Endometrial microvascular endothelial cells (primary cell): ENCODE measurements at regions not wholly inside any gene's neighbourhood (a gene's known extent, or its start where the extent isn't known, plus 50 kb on each side); places are given as distances from the start of the nearest gene placed in this dataset.
"Not testable (repeated sequence)": the region's sequence is repeated elsewhere in the genome, so short reads cannot be mapped to it uniquely, and the experiment has no call there.

Experiments used
- in situ Hi-C: cut with HindIII; loops from 2 replicates; pipeline ENCODE4 v1.10.0; 2017; ENCODE audit warnings: low sequenced_read_pairs, low pct_unique_long_range_greater_than_20kb; ENCODE audit errors: inconsistent ontology term

DNA sequence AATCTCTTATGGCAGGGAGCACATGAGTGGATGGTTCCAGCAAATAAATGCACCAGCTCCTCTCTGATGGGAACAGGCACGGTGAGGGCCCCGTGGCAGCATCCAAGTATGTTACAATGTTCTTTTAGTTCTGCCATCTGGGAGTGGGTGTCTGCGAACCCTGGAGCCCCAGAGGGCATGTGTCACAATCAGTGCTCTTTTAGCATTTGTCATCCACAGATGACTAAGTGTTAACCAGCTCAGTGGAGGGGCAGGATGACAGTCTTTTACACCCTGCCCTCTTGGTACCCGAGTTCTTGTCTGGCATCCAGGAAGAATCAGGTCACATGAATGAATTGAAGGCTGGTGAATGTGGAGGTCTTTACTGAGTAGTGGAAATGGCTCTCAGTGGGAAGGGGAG is 560.4 kb upstream of the FLRT2 start:
- in situ Hi-C loops, result no loop called here

DNA sequence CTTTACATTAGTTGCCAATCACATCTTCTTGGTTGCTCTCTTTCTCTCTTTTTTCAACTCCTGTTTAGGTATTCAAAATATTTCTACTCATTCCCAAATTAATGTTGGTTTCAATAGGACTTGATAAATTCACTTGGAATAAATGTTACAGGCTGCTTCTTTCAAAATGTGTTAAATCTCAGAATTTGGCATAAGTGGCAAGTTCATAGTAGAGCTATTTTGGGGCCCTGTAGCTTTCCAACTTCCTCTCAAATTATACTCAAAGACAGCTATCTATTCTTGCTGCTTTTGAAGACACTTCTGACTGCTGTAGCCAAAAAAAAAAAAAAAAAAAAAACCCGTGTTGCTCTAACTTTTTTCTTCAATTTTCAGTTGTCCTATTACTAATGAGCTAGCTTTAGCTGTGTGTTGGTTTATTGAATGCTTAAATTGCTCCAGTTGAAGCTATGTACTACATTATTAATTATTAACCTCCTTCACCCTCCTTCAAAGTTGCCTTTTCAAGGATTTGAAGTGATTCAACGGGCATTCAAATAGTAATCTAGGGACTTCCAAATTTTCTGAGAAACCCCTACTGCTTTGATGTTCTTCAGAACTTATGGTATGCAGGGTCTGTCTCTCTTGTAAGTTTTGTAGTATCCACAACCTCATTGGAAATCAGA is 554.6 kb upstream of the FLRT2 start:
- in situ Hi-C loops, result no loop called here

GRCh38 chr14:84976805-84977204 is 553.1 kb upstream of the FLRT2 start:
- in situ Hi-C loops, result no loop called here

DNA sequence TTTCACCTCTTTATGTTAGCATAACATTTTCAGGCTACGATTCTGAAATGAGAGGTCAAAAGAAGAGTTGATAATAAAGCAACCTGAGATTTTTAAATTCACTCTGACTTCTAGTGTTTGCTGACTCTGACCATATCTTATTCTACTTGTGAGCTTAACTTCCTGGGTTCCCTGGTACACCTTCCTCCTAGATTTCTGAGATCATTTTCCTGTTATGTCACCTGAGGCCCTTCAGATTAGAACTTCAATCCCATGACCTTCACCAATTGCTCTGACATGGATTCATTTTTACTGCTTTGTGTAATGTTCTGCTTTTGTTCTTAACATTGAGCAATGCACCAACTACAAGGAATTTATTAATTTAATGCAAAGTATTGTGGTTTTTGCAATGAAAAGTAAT is 542.9 kb upstream of the FLRT2 start:
- in situ Hi-C loops, result no loop called here

- in situ Hi-C loops, result no loop called here
Measured at GRCh38 chr14:84988357-84988756, 541.6 kb upstream of the FLRT2 start.

DNA sequence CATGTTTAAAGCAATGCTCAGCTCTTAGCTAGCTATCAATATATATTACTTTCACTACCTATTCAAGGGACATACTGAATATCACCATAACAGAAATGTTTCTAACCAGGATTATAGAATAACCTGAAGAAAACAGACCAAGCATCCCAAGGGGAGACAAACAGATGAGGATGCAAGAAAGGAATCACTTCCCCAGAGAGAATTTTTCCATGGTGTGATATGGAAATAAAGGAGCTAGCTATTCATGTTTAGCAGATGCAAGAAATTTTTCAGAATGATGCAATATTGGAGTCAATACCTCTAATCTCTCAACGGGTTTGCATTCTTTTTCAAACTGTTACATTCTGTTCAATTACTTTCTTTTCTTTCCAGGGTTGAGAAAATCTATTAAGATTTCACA is 538.9 kb upstream of the FLRT2 start:
- in situ Hi-C loops, result no loop called here

GRCh38 chr14:84998216-84998615 is 531.7 kb upstream of the FLRT2 start:
- in situ Hi-C loops, result no loop called here

- in situ Hi-C loops, result no loop called here
Measured at GRCh38 chr14:85002846-85003245, 527.1 kb upstream of the FLRT2 start.

- in situ Hi-C loops, result no loop called here
Measured at GRCh38 chr14:85003805-85004204, 526.1 kb upstream of the FLRT2 start.

- in situ Hi-C loops, result no loop called here
Measured at GRCh38 chr14:85009506-85009905, 520.4 kb upstream of the FLRT2 start.

- in situ Hi-C loops, result no loop called here
Measured at GRCh38 chr14:85010186-85010585, 519.8 kb upstream of the FLRT2 start.

DNA sequence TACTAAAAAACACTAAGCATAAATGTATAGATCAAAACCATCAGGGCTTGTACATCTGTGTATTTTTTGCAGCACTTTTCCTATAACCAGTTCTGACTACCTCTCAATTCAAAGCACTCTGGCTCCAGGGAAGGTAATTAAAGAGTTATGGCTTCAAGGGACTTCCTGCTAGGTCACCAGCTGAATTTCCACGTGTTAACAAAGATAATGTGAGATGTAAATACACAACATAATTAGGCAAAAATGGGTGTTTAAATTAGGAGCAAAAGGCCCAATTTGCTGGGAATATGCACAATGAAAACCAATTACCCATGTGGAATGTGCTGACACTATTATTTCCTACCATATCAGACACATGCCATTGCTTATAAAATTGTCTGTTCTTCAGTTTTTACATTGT is 513.4 kb upstream of the FLRT2 start:
- in situ Hi-C loops, result no loop called here

DNA sequence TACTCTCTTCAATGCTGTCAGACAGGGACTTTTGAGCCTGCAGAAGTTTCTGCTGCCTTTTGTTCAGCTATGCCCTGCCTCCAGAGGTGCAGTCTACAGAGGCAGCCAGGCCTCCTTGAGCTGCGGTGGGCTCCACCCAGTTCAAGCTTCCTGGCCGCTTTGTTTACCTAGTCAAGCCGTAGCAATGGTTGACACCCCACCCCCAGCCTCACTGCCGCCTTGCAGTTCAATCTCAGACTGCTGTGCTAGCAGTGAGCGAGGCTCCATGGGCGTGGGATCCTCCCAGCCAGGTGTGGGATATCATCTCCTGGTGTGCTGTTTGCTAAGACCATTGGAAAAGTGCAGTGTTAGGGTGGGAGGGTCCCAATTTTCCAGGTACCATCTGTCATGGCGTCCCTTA is 506.1 kb upstream of the FLRT2 start:
- in situ Hi-C loops, result not testable (repeated sequence)

- in situ Hi-C loops, result no loop called here
Measured at GRCh38 chr14:85024931-85025330, 505.0 kb upstream of the FLRT2 start.

- in situ Hi-C loops, result no loop called here
Measured at GRCh38 chr14:85027681-85028370, 502.1 kb upstream of the FLRT2 start.

DNA sequence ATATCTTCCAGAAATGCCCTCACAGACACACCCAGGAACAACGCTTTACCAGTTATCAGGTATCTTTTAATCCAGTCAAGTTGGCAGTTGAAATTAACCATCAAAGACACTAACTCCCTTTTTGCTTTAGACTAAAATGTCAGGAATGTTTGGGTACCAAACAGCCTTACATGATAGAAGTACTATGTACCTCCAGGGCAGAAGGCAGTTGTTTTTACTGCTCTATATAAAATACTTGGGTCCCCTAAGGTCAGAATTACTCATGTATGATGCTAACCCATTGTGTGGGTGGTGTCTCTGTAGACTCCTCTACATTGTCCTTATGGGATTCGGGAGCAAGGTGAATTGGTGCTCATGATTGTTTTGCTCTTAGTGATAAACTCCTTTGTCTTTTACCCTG is 492.5 kb upstream of the FLRT2 start:
- in situ Hi-C loops, result no loop called here

- in situ Hi-C loops, result no loop called here
Measured at GRCh38 chr14:85038526-85039352, 491.2 kb upstream of the FLRT2 start.

DNA sequence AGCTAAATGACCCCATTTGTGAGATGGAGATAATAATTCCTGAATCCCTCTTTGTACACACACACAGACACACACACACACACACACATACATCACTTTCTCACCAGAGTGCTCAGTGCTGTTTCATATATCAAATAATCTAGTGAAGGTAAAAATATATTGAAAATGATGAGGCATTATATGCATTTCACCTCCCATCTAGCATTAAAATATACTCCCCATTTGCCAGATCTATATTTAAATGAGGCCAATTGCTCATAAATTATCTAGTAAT is 490.7 kb upstream of the FLRT2 start:
- in situ Hi-C loops, result no loop called here

- in situ Hi-C loops, result no loop called here
Measured at GRCh38 chr14:85040046-85040685, 489.8 kb upstream of the FLRT2 start.

DNA sequence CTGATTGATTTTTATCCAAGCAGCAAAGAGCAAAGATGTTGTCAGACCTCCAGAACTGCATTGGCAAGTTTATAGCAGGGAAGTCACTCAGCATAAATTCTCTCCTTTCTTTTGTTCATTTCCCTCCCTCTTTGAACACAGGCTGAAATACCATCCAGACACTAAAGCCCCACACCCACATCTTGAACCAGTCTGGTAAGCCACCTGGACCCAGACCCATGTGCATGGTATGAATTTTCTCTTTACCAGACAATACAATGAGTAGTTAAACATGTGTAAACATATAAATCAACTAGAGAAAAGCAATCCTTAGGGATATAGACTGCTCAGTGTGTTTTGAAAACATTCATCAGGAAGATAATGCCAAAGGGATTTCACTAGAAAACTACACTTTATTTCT is 488.3 kb upstream of the FLRT2 start:
- in situ Hi-C loops, result no loop called here
